SK-N-SH (cell line): ENCODE measurements at regions not wholly inside any gene's neighbourhood (a gene's known extent, or its start where the extent isn't known, plus 50 kb on each side); places are given as distances from the start of the nearest gene placed in this dataset.

Experiments
- CHD2 ChIP-seq: fragments of 150-350 bp; IDR thresholded peaks from 2 replicates; pipeline ENCODE4 v1.6.1; 2018; ENCODE audit warnings: low read length; ENCODE audit not compliant: partially characterized antibody
- CTCF ChIP-seq: fragments of 200-600 bp; sonication (generic); IDR thresholded peaks from 2 replicates; pipeline ENCODE4 v1.6.1; 2017; ENCODE audit warnings: antibody characterized with exemption, mild to moderate bottlenecking, moderate library complexity
- FOXJ3 ChIP-seq: sonication (generic); formaldehyde crosslinking; IDR thresholded peaks from 2 replicates; pipeline ENCODE4 v1.5.1; 2020; ENCODE audit warnings: mild to moderate bottlenecking, missing genetic modification reagents
- FOXM1 ChIP-seq: IDR thresholded peaks from 2 replicates; pipeline ENCODE4 v1.4.0; 2012; ENCODE audit warnings: low read depth, mild to moderate bottlenecking
- JUND ChIP-seq: IDR thresholded peaks from 2 replicates; pipeline ENCODE4 v1.4.0; 2012
- PBX3 ChIP-seq: IDR thresholded peaks from 2 replicates; pipeline ENCODE4; 2012
- POLR2AphosphoS5 ChIP-seq: IDR thresholded peaks from 2 replicates; pipeline ENCODE4 v1.6.1; 2012; ENCODE audit warnings: low read depth, low read length
- RXRA ChIP-seq: IDR thresholded peaks from 2 replicates; pipeline ENCODE4 v1.4.0; 2012; ENCODE audit warnings: low read depth, mild to moderate bottlenecking, borderline replicate concordance
- USF2 ChIP-seq: fragments of 150-350 bp; IDR thresholded peaks from 2 replicates; pipeline ENCODE4 v1.6.1; 2017; ENCODE audit warnings: antibody characterized with exemption, low read length, low read depth, borderline replicate concordance
- YY1 ChIP-seq: IDR thresholded peaks from 2 replicates; pipeline ENCODE4 v1.4.0; 2012; ENCODE audit warnings: low read depth, mild to moderate bottlenecking
- TF ChIP-seq, protein P1 (sequence below): IDR thresholded peaks from 2 replicates; pipeline ENCODE4 v1.4.0; 2012; ENCODE audit warnings: low read depth
- TF ChIP-seq, protein P2 (sequence below): IDR thresholded peaks from 2 replicates; pipeline ENCODE4 v1.6.1; 2012; ENCODE audit warnings: mild to moderate bottlenecking, low read depth, low read length, moderate library complexity

- TF ChIP-seq USF2 (no peak), RXRA (no peak), CTCF (no peak), POLR2AphosphoS5 (no peak), JUND (no peak), YY1 (no peak), CHD2 (no peak), FOXM1 (no peak), FOXJ3 (CRISPR knock-in tag) (no peak), PBX3 (no peak)
- TF ChIP-seq, protein P1, sequence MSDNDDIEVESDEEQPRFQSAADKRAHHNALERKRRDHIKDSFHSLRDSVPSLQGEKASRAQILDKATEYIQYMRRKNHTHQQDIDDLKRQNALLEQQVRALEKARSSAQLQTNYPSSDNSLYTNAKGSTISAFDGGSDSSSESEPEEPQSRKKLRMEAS = no peak
- TF ChIP-seq, protein P2, sequence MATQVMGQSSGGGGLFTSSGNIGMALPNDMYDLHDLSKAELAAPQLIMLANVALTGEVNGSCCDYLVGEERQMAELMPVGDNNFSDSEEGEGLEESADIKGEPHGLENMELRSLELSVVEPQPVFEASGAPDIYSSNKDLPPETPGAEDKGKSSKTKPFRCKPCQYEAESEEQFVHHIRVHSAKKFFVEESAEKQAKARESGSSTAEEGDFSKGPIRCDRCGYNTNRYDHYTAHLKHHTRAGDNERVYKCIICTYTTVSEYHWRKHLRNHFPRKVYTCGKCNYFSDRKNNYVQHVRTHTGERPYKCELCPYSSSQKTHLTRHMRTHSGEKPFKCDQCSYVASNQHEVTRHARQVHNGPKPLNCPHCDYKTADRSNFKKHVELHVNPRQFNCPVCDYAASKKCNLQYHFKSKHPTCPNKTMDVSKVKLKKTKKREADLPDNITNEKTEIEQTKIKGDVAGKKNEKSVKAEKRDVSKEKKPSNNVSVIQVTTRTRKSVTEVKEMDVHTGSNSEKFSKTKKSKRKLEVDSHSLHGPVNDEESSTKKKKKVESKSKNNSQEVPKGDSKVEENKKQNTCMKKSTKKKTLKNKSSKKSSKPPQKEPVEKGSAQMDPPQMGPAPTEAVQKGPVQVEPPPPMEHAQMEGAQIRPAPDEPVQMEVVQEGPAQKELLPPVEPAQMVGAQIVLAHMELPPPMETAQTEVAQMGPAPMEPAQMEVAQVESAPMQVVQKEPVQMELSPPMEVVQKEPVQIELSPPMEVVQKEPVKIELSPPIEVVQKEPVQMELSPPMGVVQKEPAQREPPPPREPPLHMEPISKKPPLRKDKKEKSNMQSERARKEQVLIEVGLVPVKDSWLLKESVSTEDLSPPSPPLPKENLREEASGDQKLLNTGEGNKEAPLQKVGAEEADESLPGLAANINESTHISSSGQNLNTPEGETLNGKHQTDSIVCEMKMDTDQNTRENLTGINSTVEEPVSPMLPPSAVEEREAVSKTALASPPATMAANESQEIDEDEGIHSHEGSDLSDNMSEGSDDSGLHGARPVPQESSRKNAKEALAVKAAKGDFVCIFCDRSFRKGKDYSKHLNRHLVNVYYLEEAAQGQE = no peak
Measured at GRCh38 chr3:46094506-46094905, 67.2 kb upstream of the XCR1 start.
